OCI-LY7 (cell line): ENCODE measurements at regions not wholly inside any gene's neighbourhood (a gene's known extent, or its start where the extent isn't known, plus 50 kb on each side); places are given as distances from the start of the nearest gene placed in this dataset.

Source experiments
- BruUV-seq: library from RNA; stranded (reverse); fragments of 400-500 nt; replicated peaks from 2 replicates; lab custom pipeline; 2021; lab: Mats Ljungman, UMichigan
- CTCF ChIA-PET: fragments of 300-600 bp; sonication (Branson Sonifier 250); formaldehyde crosslinking; loops from one replicate; lab custom pipeline; 2022; ENCODE audit warnings: antibody characterized with exemption; ENCODE audit not compliant: unreplicated experiment; lab: Charles Lee
- POLR2A ChIA-PET: fragments of 300-600 bp; sonication (Branson Sonifier 250); formaldehyde crosslinking; loops from one replicate; lab custom pipeline; 2022; ENCODE audit warnings: antibody characterized with exemption; lab: Charles Lee
- DNase-seq: peaks from one replicate; pipeline ENCODE4 v3.0.0-alpha.2; 2015; ENCODE audit warnings: low spot score
- H2AFZ ChIP-seq: fragments of 200-600 bp; sonication (generic), shearing (Covaris generic); 2 replicates; pipeline ENCODE4 v1.6.1; 2014; ENCODE audit warnings: mild to moderate bottlenecking, antibody characterized with exemption, low read length, moderate library complexity
- H3K27ac ChIP-seq: fragments of 200-600 bp; sonication (generic); 2 replicates; pipeline ENCODE4 v1.5.1; 2014; ENCODE audit warnings: mixed run types, low read depth, mild to moderate bottlenecking, moderate library complexity, low read length, inconsistent platforms; ENCODE audit not compliant: poor library complexity, severe bottlenecking
- H3K36me3 ChIP-seq: fragments of 200-600 bp; sonication (generic); 2 replicates; pipeline ENCODE4 v1.6.1; 2014; ENCODE audit warnings: mild to moderate bottlenecking, antibody characterized with exemption, low read length, moderate library complexity, mixed read lengths; ENCODE audit not compliant: insufficient read depth
- H3K4me1 ChIP-seq: fragments of 200-600 bp; sonication (generic); 2 replicates; pipeline ENCODE4 v1.5.1; 2014; ENCODE audit warnings: mild to moderate bottlenecking, low read length; ENCODE audit not compliant: insufficient read depth, poor library complexity, severe bottlenecking
- H3K4me2 ChIP-seq: fragments of 200-600 bp; sonication (generic); 2 replicates; pipeline ENCODE4 v1.6.1; 2014; ENCODE audit warnings: mild to moderate bottlenecking, low read length
- H3K4me3 ChIP-seq: fragments of 200-600 bp; sonication (generic); 2 replicates; pipeline ENCODE4 v1.5.1; 2014; ENCODE audit warnings: mild to moderate bottlenecking, low read depth, low read length; ENCODE audit not compliant: poor library complexity, severe bottlenecking
- H3K79me2 ChIP-seq: fragments of 200-600 bp; sonication (generic); 2 replicates; pipeline ENCODE4 v1.6.1; 2016; ENCODE audit warnings: low read depth, mild to moderate bottlenecking, low read length, moderate library complexity, mixed read lengths; ENCODE audit not compliant: insufficient read depth
- H3K9me2 ChIP-seq: fragments of 200-600 bp; sonication (generic); 2 replicates; pipeline ENCODE4 v1.6.1; 2016; ENCODE audit warnings: mild to moderate bottlenecking, low read length, mixed read lengths; ENCODE audit not compliant: insufficient read depth
- H3K9me3 ChIP-seq: fragments of 200-600 bp; sonication (generic); 2 replicates; pipeline ENCODE4 v1.6.1; 2014; ENCODE audit warnings: mild to moderate bottlenecking, mixed run types, low read length, mixed read lengths
- H4K20me1 ChIP-seq: fragments of 200-600 bp; sonication (generic); 2 replicates; pipeline ENCODE4 v1.6.1; 2014; ENCODE audit warnings: mild to moderate bottlenecking, antibody characterized with exemption, low read length, moderate library complexity, mixed read lengths; ENCODE audit not compliant: insufficient read depth
- EZH2phosphoT487 ChIP-seq: fragments of 200-600 bp; sonication (generic); IDR thresholded peaks from 2 replicates; pipeline ENCODE4 v1.6.1; 2018; ENCODE audit warnings: low read depth, borderline replicate concordance, mild to moderate bottlenecking, mixed run types, antibody characterized with exemption, low read length, moderate library complexity, mixed read lengths
- intact Hi-C: fragments of 100-400 bp; cut with micrococcal nuclease; formaldehyde crosslinking; loops from one replicate; pipeline ENCODE4 v1.10.0; 2022; ENCODE audit not compliant: unreplicated experiment
- TF ChIP-seq, protein P1 (sequence below): fragments of 200-600 bp; sonication (generic); conservative IDR thresholded peaks from 2 replicates; pipeline ENCODE4 v1.5.1; 2014; ENCODE audit warnings: mild to moderate bottlenecking, antibody characterized with exemption, low read length, moderate library complexity, mixed read lengths

DNA sequence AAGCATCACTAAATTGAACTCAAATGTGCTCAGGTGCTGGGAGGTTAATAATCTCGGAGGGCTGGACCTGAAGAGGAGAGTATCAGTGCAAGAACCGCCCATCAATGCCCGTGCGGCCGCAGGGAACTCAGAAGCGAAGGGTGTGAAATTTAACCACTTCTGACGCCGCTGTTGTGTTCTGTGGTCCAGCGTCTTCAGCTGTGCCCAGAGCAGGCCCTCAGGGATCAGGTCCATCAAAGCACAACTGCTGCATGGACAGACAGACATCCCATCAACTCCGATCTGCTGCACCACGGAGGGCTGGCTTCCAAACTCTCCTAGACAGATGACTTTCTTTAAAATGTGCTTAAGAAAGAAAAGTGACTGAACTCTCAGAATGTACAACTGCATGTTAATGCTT, 144.9 kb upstream of the TCERG1L start:
- no TSS peak for BruUV-seq
- intact Hi-C loops = no loop called here
- TF ChIP-seq, protein P1, sequence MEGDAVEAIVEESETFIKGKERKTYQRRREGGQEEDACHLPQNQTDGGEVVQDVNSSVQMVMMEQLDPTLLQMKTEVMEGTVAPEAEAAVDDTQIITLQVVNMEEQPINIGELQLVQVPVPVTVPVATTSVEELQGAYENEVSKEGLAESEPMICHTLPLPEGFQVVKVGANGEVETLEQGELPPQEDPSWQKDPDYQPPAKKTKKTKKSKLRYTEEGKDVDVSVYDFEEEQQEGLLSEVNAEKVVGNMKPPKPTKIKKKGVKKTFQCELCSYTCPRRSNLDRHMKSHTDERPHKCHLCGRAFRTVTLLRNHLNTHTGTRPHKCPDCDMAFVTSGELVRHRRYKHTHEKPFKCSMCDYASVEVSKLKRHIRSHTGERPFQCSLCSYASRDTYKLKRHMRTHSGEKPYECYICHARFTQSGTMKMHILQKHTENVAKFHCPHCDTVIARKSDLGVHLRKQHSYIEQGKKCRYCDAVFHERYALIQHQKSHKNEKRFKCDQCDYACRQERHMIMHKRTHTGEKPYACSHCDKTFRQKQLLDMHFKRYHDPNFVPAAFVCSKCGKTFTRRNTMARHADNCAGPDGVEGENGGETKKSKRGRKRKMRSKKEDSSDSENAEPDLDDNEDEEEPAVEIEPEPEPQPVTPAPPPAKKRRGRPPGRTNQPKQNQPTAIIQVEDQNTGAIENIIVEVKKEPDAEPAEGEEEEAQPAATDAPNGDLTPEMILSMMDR = no peak
- TF ChIP-seq EZH2phosphoT487 = no peak
- no peak overlapping the region for H3K27ac ChIP-seq
- H3K9me2 ChIP-seq = no peaks in the 10 kb centered on the region
- ChIA-PET POLR2A (no interaction called here), CTCF (no interaction called here)
- no peak overlapping the region for H3K4me3 ChIP-seq
- H2AFZ ChIP-seq = no peak overlapping the region
- no peaks in the 10 kb centered on the region for H4K20me1 ChIP-seq
- no peaks in the 10 kb centered on the region for H3K9me3 ChIP-seq
- no peak overlapping the region for H3K4me2 ChIP-seq
- H3K36me3 ChIP-seq = no peaks in the 10 kb centered on the region
- no peaks in the 10 kb centered on the region for H3K79me2 ChIP-seq
- no peak for DNase-seq
- H3K4me1 ChIP-seq = no peaks in the 10 kb centered on the region

DNA sequence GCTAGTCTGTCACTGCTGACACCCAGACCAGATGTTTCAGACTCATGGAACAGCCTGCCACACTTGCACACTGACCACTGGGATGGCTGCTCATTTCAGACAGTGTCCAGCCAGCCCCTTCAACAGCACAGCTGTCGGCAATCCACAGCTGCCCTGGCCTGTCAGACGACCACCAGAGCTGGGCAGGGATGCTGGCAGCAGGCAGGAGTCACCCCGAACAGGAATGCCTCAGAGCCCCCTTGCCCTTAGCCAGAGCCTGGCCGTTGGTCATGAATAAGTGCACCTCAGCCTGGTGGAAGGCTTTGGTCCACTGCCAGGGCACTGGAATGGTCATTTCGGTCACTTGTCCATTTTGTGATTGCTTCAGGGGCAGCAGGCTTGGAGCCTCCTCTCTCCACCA, 149.6 kb upstream of the TCERG1L start:
- no TSS peak for BruUV-seq
- intact Hi-C loops = no loop called here
- no peak overlapping the region for H3K4me3 ChIP-seq

DNA sequence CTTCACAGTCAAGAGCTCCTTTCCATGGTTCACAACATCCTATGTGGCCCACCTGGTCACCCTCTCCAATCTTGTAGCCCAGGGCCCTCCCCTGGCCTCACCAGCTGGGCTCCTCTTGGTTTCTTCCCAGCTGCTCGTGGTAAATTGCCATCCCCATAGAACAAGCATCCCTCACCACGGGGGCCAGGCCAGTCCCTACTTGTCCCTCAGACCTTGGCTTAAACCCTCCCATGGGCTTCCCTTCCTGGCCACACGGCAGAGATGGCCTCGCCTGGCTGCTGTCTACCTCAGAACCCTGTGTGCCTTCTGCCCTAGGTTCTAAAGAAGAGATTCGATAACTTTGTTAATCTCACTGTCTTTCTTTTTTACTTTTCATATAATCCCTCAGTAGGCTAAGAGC, 153.3 kb upstream of the TCERG1L start:
- no TSS peak for BruUV-seq
- Histone ChIP-seq H3K4me1 (no peaks in the 10 kb centered on the region), H3K4me2 (no peak overlapping the region), H2AFZ (no peak overlapping the region), H3K36me3 (no peaks in the 10 kb centered on the region), H3K27ac (no peak overlapping the region), H3K4me3 (no peak overlapping the region), H4K20me1 (no peaks in the 10 kb centered on the region), H3K79me2 (no peaks in the 10 kb centered on the region), H3K9me3 (no peaks in the 10 kb centered on the region), H3K9me2 (no peaks in the 10 kb centered on the region)
- ChIA-PET CTCF (no interaction called here), POLR2A (interaction anchor here (0.6 kb wide), 1 partner anchor 22 kb away, joined by 4 read pairs; no protein-coding TSS in a partner anchor)
- DNase-seq = no peak
- no peak for TF ChIP-seq EZH2phosphoT487
- TF ChIP-seq, protein P1 = no peak
- intact Hi-C loops = no loop called here

More for the DNA sequence above, 149.6 kb upstream of the TCERG1L start:
- Histone ChIP-seq H4K20me1 (no peaks in the 10 kb centered on the region), H2AFZ (no peak overlapping the region), H3K27ac (no peak overlapping the region), H3K4me2 (no peak overlapping the region), H3K79me2 (no peaks in the 10 kb centered on the region), H3K4me1 (no peaks in the 10 kb centered on the region), H3K36me3 (no peaks in the 10 kb centered on the region), H3K9me2 (no peaks in the 10 kb centered on the region), H3K9me3 (no peaks in the 10 kb centered on the region)
- ChIA-PET CTCF (no interaction called here), POLR2A (no interaction called here)
- no peak for DNase-seq
- TF ChIP-seq, protein P1 = no peak
- TF ChIP-seq EZH2phosphoT487 = no peak
